ENCODE measurements at regions not wholly inside any gene's neighbourhood (a gene's known extent, or its start where the extent isn't known, plus 50 kb on each side); places are given as distances from the start of the nearest gene placed in this dataset.

DNA sequence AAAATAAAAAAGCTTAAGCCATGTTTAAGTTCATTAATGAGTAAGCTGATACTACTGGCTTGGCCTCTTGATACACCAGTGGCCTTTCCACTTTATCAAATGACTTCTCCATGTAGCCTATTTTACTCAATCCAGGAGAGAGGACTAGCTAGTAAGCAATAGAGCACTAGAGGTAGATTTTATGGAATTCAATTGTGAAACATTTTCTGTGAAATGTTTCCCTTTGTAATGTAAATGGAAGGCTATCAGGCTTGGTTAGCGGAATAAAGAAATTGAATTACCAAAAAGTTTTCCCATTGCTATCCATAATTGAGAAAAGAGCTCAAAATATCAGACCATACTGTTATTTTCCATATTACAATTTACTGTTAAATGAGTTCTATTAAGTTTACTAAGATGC is 515.4 kb upstream of the CDH2 start:
- TF ChIP-seq, protein P1, sequence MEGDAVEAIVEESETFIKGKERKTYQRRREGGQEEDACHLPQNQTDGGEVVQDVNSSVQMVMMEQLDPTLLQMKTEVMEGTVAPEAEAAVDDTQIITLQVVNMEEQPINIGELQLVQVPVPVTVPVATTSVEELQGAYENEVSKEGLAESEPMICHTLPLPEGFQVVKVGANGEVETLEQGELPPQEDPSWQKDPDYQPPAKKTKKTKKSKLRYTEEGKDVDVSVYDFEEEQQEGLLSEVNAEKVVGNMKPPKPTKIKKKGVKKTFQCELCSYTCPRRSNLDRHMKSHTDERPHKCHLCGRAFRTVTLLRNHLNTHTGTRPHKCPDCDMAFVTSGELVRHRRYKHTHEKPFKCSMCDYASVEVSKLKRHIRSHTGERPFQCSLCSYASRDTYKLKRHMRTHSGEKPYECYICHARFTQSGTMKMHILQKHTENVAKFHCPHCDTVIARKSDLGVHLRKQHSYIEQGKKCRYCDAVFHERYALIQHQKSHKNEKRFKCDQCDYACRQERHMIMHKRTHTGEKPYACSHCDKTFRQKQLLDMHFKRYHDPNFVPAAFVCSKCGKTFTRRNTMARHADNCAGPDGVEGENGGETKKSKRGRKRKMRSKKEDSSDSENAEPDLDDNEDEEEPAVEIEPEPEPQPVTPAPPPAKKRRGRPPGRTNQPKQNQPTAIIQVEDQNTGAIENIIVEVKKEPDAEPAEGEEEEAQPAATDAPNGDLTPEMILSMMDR (IDR thresholded peaks at IDR 0.05; ENCODE audit: low read depth, low read length), result no peak
- DNase-seq (ENCODE audit: extremely low read depth, low read depth), result no peak

DNA sequence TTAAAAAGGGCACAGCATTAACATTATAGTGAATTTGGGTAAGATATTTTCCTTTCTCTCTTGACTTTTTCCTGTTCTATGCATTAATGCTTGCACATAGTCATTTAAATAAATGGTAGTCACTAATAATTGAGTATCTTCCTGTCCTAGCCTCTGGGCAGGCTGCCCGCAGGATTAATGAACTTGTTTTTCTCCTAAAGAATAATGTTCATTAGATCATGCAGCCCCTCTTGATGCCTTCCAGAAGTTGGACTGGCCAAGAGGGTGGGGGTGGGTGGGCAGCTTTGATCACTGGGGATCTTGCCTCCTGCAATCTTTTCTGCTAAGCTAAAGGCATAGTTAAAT is 514.5 kb upstream of the CDH2 start:
- TF ChIP-seq, protein P1 (IDR thresholded peaks at IDR 0.05; ENCODE audit: low read depth, low read length), result no peak
- DNase-seq (ENCODE audit: extremely low read depth, low read depth), result no peak

DNA sequence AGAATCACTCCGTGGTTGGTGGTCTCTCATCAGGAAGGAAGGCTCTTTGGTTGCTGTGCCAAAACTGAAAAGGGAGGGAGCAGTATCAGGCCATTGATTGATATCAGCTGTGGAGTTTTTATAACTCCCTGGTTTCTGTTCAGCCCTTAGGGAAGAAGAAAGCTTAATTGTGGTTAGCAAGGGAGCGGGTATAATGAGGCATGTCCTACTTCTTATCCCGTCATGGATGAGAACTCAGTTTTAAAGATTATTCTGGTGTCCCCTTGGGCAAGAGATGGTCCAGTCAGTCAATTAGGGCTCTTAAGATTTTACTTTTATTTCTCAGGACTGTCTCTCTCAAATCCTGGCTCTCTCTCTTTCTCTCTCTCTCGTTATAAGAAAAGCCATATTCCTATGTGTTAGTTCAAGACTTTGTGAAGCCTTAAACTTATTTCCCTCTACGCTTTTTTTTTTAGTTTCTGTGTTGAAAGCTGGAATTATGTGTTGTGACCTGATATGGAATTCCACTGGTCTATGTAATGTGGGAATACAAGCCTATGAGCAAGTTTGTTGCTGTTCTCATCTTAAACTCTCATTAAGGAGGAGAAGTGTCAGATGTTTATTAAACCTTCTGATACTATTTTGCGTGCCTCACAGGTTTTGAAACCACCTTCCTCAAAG is 514.0 kb upstream of the CDH2 start:
- TF ChIP-seq, protein P1 (IDR thresholded peaks at IDR 0.05; ENCODE audit: low read depth, low read length), result no peak
- no peak for DNase-seq (ENCODE audit: extremely low read depth, low read depth)

DNA sequence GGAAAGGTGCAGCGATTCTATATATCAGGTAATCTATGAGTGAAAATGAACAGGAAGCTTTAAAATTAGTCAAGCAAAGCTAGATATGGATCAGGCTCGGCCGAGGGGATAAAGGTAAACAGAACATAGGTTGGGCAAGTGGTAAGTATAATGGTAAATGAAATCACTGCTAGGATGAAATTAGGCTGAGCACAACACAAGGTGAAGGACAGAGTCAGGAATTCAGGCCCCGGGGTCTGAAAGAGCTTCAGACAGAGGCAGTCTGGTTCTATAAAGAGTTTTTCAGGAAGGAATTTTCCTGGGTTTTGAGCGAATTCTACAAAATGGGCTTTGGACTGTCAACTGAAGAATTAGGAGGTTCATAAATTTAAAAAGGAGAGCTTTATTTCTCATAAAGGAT is 513.2 kb upstream of the CDH2 start:
- no peak for DNase-seq (ENCODE audit: extremely low read depth, low read depth)
- TF ChIP-seq, protein P1 (IDR thresholded peaks at IDR 0.05; ENCODE audit: low read depth, low read length), result no peak

DNA sequence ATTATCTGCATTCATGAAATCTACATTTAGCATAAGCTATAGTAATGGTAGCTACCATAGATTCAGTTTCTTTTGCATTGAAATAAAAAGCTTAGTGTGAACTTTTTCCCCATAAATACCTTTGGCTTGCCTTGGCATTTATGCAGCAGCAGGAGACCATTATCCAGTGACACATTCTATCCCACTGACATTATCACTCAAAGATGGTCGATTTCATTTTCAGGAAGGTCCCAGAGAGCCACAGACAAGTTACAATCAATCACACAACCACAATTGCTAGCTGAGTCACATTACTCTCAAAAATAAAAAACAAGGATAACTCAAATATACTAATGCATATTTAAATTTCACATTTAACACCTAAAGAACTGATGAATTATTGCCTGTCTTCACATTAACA is 512.7 kb upstream of the CDH2 start:
- TF ChIP-seq, protein P1 (IDR thresholded peaks at IDR 0.05; ENCODE audit: low read depth, low read length), result no peak

DNA sequence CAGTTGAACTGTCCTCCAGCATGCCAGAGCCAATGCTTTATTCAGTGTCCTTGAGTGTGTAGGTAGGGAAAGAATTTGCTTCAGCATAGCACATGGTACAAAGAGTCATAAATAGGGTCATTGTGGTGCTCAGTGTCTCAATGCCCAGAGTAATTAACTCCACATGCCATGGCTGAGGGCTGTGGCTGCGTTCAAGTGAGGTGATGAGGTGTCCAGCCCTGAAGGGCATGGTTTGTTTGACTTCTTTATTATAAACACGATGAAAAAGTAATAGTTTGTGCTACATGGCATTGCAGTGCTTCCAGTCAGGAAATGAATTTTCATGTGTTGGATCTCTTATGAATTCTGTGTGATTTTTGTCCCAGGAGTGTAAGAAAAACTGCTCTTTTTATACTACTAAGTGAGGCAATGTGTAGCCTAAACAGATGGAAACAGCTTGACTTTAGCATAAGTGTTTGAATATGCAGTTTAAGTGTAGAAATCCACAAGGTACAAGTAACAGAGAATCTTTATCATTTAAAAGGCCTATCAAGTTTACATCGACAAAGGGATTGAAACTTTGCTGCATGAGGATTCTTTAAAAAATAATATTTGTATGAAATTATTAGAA is 507.9 kb upstream of the CDH2 start:
- TF ChIP-seq, protein P1 (IDR thresholded peaks at IDR 0.05; ENCODE audit: low read depth, low read length), result no peak
- DNase-seq (ENCODE audit: extremely low read depth, low read depth), result no peak

More for the DNA sequence above, 512.7 kb upstream of the CDH2 start:
- no peak for DNase-seq (ENCODE audit: extremely low read depth, low read depth)

DNA sequence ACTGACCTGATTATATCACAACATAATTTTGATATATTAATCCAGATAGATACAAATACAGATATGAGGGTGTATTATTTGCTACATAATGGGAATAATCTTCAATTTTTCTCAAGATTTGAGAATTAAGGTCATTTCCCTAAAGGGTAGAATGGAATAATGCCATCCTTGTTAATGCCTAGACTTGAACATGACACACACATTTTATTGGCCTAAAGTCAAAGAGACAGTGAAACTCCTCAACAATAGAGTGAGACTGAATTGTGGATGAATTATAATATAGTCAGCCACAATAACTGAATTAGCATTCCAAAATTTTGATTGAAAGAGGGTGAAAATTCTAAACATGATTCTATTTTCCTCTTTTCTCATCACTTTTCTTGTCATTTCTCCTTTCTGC is 506.0 kb upstream of the CDH2 start:
- TF ChIP-seq, protein P1 (IDR thresholded peaks at IDR 0.05; ENCODE audit: low read depth, low read length), result no peak
- no peak for DNase-seq (ENCODE audit: extremely low read depth, low read depth)
